ENCODE measurements at regions not wholly inside any gene's neighbourhood (a gene's known extent, or its start where the extent isn't known, plus 50 kb on each side); places are given as distances from the start of the nearest gene placed in this dataset.

DNA sequence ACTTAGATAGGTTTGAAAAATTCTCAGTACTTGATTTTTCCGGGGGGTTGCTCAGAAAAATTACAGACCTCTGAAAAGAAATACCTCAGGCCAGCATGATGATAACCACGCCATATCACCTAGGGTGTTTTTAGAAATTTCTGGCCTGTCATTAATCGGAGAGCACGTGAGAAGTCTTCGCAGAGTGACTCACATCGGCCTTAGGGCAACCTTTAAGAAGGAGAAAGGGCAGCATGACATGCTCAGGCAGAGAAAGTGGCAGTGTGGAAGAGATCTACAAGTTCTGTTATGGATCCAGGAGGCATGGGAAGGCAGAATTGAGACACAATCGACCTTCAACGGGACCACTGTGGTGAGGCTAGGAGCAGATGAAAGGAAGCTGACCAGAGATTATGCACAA, 506.3 kb downstream of the LMO4 start:
- WGBS = 94% methylated on average over 8 of the region's 8 CpGs
- H3K9ac ChIP-seq (ENCODE audit: low read depth in 1 of 2, low read length in 2 of 2) = no peak overlapping the region

More for the DNA sequence above, 506.3 kb downstream of the LMO4 start:
- H3K4me1 ChIP-seq (ENCODE audit: control insufficient read depth in 4 of 4, insufficient read depth in 4 of 4, low read length in 3 of 4) = no peaks in the 10 kb centered on the region
- no peak for DNase-seq (ENCODE audit: low spot score)
- no peaks in the 10 kb centered on the region for H3K27me3 ChIP-seq (ENCODE audit: control insufficient read depth in 4 of 4, insufficient read depth in 4 of 4, low read length in 3 of 4)
- H3K27ac ChIP-seq (ENCODE audit: low read depth in 1 of 2, low read length in 2 of 2) = no peak overlapping the region
- no peaks in the 10 kb centered on the region for H3K9me3 ChIP-seq (ENCODE audit: control insufficient read depth in 4 of 4, low read length in 3 of 4)
- no peaks in the 10 kb centered on the region for H3K36me3 ChIP-seq (ENCODE audit: control insufficient read depth in 4 of 4, insufficient read depth in 3 of 4, low read depth in 1 of 4, low read length in 3 of 4)
- H3K4me3 ChIP-seq (ENCODE audit: low read depth in 1 of 3, low read length in 3 of 3) = no peak overlapping the region
- TF ChIP-seq HNF4G (IDR thresholded peaks at IDR 0.05) (no peak), EGR1 (IDR thresholded peaks at IDR 0.05; ENCODE audit: low read depth in 2 of 2) (no peak), MAX (IDR thresholded peaks at IDR 0.05) (no peak), REST (IDR thresholded peaks at IDR 0.05) (no peak), ZBTB33 (IDR thresholded peaks at IDR 0.05) (no peak), HNF4A (conservative IDR thresholded peaks at IDR 0.05) (no peak), CTCF (IDR thresholded peaks at IDR 0.05; ENCODE audit: low read depth, low read length, missing input control) (no peak), RAD21 (IDR thresholded peaks at IDR 0.05) (no peak), NR2F2 (IDR thresholded peaks at IDR 0.05) (no peak), YY1 (IDR thresholded peaks at IDR 0.05) (no peak), TAF1 (conservative IDR thresholded peaks at IDR 0.05) (no peak), FOXA1 (IDR thresholded peaks at IDR 0.05) (no peak), SP1 (IDR thresholded peaks at IDR 0.05) (no peak), GABPA (IDR thresholded peaks at IDR 0.05 in 1 of 2, conservative IDR thresholded peaks at IDR 0.05 in 1 of 2) (no peak), FOXA2 (IDR thresholded peaks at IDR 0.05) (no peak)
- TF ChIP-seq, protein P1, sequence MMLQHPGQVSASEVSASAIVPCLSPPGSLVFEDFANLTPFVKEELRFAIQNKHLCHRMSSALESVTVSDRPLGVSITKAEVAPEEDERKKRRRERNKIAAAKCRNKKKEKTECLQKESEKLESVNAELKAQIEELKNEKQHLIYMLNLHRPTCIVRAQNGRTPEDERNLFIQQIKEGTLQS (IDR thresholded peaks at IDR 0.05) = no peak
